HG03565 (cell line): ENCODE measurements at regions not wholly inside any gene's neighbourhood (a gene's known extent, or its start where the extent isn't known, plus 50 kb on each side); places are given as distances from the start of the nearest gene placed in this dataset.

ENCODE experiments used
- ATAC-seq: cut with Tn5 transposase; IDR thresholded peaks from one replicate; pipeline ENCODE4 v1.9.1; 2021; ENCODE audit warnings: mild to moderate bottlenecking, moderate library complexity; ENCODE audit not compliant: unreplicated experiment

DNA sequence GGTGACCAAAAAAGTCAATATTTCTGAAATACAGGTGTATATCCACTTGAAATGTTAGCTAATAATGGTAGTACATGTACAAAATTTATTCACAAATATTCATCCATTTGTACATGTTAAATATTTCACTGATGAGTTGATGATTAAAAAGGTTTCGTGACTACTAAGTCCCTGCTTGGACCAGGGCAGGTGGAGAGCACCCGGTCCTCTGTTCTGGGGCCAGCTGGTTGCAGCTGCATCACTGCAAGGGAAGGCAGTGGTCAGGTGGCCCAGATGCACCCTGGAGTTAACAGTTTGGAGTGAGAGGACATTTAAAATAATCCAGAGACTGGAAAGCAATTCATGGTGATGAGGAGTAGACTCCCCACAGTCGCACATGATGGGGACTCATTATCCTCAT, 141.2 kb downstream of the ZBTB18 start:
- ATAC-seq: no peak

DNA sequence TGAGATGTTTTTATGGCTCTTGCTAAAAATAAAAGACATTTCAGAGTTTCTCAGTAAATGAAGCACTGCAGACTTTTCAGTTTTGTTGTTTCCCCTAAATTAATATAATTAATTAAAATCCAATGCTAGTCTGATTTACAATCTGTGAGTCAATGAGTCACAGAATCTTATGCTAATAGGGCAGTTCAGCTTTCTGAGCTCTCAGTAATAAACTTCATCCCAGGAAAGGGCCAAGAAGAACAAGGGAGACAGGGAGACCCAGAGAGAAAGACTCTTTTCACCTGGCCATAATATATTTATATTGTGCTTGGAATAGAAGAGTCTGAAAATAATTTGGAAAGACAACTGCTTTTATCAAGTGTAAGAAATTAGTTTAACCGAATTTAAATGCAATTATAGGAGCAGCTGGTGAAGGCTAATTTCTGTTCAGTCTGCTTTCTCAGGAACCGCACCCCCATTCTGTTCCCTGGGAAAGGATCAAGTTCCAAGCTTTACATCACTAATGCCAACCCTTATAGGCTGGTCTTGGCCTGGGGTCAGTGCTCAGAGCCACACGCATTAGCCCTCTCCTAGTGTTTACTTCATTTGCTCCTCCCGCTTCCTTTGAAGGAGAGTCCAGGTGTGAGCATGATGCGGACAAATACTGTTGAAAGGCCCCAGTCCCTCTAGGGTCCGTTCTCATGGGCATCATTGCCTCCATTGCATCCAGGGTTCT, 145.6 kb downstream of the ZBTB18 start:
- ATAC-seq: no peak

DNA sequence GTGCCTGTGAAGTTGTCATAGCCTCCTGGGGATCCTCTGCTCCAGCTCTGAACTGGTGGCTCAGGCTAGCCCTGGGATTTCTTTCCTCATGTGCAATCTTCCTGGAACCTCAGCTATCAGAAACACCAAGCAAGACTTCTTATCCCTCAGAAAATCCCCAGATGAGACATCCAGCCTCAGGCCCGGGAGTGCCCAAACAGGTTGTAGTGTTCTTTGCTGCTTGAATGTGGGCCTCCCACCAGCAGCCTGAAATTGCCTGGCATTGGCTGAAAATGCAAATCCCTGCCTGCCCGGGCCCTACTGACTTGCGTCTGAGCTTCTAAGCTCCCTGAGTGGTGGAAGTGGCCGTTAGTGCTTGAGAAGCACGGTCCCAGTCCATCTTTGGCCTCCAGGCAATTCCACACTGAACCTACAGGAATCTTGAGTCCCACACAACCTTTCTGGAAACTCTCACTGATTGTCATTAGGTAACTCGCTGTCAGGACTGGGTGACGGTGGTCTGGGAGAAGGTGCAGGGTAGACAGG, 146.8 kb downstream of the ZBTB18 start:
- ATAC-seq: no peak

DNA sequence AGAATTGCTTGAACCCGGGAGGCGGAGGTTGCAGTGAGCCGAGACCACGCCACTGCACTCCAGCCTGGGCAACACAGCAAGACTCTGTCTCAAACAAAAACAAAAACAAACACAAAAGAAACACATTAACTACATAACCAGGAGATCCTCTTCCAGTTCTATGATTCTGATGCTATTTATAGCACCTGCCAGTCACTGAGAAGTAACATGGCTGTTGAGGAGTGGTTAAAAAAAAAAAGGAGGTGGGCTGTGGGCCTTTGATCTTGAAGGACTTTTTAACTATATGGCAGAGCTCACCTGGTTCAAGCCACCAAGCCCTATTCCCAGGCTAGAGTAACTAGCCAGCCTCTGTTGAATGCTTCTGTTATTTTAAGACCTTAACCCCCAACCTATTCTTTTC, 148.8 kb downstream of the ZBTB18 start:
- no peak for ATAC-seq

GRCh38 chr1:244200596-244200995, 149.5 kb downstream of the ZBTB18 start:
- no peak for ATAC-seq

- no peak for ATAC-seq
Measured at GRCh38 chr1:244201750-244202149, 150.7 kb downstream of the ZBTB18 start.

DNA sequence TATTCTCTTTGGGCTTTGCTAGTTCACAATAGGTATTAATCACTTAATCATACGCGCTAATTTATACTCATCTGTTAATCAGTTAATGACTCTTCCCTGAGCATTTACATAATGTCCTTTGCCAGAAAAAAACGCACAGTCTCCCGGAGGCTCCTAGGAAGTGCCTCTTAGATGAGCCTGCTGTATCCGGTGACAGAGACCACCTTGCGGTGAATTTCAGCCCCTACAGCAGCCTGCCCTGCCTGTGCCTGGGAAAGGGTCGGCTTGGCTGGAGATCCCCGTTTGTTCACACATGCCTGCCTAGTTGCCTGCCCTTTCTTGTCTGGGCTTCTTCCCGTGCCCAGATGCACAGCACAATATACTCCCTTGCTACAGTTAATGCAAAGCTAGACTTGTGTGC, 152.9 kb downstream of the ZBTB18 start:
- ATAC-seq: no peak

DNA sequence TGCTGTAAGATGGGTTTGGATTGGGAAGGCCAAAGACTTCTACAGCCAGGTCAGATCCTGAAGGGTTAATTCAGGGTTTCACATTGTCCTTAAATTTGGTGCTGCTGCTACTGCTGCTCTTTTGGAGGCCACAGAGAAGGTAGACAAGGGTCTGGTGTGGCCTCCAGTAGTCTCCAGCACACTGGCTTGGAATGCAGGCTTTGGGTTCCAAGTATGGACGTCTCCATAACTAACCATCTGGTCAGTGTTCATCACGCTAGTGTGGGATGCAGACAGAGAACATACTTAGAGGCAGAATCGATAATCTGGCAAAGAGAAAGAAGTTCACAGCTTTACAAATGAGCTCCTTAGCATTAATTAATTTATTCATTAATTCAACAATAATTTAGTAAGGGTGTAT, 154.1 kb downstream of the ZBTB18 start:
- ATAC-seq: no peak

GRCh38 chr1:244205906-244206305, 154.8 kb downstream of the ZBTB18 start:
- ATAC-seq: no peak

GRCh38 chr1:244207042-244207934, 156.2 kb downstream of the ZBTB18 start:
- ATAC-seq: no peak

DNA sequence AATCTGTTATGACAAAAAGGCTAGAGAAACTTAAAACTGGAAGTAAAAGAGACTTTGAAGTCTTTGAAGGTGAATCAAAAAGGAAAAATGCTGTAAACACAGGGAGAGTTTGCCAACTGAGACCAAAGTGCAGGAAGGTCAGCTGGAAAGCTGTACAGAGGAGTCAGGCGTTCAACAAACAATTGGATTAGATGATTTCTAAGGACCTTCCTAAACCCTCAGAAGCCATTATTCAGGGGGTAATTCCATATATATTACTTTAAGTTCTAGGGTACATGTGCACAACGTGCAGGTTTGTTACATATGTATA, 156.8 kb downstream of the ZBTB18 start:
- no peak for ATAC-seq

GRCh38 chr1:244209955-244210354, 158.9 kb downstream of the ZBTB18 start:
- ATAC-seq: no peak

GRCh38 chr1:244210884-244211558, 159.9 kb downstream of the ZBTB18 start:
- no peak for ATAC-seq

DNA sequence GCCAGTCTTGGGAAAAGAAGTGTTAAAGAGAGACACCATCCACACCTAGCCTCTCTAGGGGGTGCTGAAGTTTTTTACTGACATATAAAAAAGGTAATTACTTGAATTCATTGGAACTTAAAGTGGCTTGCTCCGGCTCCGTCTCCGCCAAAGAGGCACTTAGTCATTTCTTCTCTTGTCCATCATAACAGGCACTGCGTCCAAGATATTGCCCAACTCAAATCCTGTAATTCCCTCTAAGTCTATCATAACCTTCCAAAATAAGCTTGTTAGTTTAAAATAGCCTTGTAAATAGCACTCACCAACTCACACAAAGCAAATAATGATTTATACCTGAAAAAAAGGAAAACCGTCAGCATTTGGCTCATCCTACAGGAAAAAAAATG, 160.5 kb downstream of the ZBTB18 start:
- no peak for ATAC-seq

DNA sequence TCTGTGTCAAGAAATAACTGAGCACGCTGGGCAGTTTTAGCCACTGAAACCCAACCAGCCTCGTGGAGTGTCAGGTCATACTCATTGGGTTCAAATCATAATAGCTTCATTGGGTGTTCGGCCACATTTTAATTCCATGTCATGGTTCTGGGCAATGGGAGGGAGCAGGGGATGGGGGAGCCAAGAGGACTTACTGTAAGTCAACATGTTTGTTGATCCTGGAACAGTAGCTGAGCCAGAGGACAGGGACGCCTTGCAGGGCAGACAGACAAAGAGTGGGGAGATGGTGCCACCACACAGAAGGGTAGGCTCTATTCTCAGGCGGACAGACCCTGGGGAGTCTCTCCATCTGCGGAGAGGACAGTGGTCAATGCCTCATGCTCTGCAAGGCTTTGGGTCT, 161.1 kb downstream of the ZBTB18 start:
- ATAC-seq: no peak

DNA sequence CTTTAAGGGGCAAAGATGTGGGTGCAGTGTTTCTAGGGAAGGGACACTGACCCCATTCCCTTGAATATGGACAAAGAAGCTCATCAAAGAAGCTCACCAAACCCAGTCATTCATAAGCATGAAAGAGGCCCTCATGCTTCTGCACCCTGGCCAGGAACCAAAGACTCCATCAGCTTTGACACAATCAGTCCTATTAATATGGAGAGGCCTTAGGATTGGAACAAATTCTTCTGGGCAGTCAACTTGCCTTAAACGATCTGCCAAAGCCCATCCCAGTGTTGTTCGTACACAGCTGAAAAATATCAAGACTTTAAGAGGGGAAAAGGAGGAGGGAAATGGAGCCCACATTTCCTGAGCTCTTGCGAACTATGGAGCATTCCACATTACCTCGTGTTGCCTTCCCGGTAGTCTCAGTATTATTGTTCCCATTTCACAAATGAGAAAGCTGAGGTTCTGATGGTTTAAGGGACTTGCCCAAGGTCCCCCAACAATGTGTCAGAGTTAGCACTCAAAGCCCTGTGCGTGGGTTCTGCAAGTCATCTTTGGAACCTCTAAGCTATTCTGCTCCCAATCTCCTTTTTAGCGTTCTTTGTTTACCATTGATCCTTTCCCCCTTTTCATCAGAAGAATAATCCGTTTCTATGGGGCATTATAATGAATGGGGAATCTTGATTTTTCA, 161.9 kb downstream of the ZBTB18 start:
- ATAC-seq: no peak

- ATAC-seq: no peak
Measured at GRCh38 chr1:244214009-244214967, 163.2 kb downstream of the ZBTB18 start.

DNA sequence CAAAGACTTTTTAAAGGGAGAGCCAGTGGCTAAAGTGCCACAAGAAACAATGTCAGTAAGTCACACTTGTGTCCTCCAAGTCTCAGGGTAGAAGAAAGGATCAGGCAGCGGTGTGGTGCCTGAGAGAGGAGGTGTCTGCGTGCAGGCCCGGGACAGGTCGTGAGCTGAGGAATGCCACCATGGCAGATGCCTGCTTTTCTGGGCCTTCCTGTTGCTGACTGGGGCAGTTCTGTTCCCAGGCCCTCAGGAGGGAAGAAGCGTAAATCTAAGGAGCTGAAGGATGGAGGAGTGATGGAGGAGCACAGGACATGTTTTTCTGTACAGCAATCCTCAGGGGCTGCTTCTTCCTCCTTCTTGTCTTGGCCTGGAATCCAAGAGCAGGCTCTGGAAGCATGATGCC, 165.8 kb downstream of the ZBTB18 start:
- ATAC-seq: no peak

DNA sequence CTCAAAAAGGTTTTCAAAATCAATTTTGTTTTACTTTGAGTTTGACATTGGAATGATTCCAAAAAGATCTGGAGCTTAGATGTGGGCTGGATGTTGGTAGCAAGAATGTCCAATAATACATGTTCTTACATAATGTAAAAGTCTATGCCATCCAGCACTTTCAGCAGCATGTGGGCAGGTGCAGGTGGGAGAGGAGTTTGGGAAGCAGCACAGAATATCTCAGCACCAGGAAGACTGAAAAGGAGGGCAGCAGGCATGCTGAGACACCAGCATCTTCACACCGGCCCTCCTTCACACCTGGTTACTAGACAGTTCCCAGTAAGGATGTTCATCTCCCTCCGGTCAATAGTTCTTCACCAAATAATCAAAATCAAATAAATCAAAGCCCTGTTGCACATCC, 166.6 kb downstream of the ZBTB18 start:
- no peak for ATAC-seq

- no peak for ATAC-seq
Measured at GRCh38 chr1:244218220-244218619, 167.1 kb downstream of the ZBTB18 start.
